Gastrocnemius medialis (tissue), 4 donors: ENCODE measurements at regions not wholly inside any gene's neighbourhood (a gene's known extent, or its start where the extent isn't known, plus 50 kb on each side); places are given as distances from the start of the nearest gene placed in this dataset.

Experiments
- POLR2A ChIP-seq, 2 donors: fragments of 450-650 bp; IDR thresholded peaks; one replicate each; pipeline ENCODE4 v1.6.1; 2017; ENCODE audit warnings: antibody characterized with exemption in 2 of 2, mild to moderate bottlenecking in 2 of 2, moderate library complexity in 2 of 2
- TF ChIP-seq, protein P1 (sequence below), 5 experiments: fragments of 450-650 bp in 3 of 5; fragments of 200-600 bp in 2 of 5; sonication (generic) in 2 of 5; IDR thresholded peaks in 4 of 5; conservative IDR thresholded peaks in 1 of 5; 1 replicate in 4 of 5; 2 replicates in 1 of 5; pipeline ENCODE4 v1.5.1; 2016 to 2019; ENCODE audit warnings: antibody characterized with exemption in 5 of 5, mild to moderate bottlenecking in 3 of 5, moderate library complexity in 3 of 5

DNA sequence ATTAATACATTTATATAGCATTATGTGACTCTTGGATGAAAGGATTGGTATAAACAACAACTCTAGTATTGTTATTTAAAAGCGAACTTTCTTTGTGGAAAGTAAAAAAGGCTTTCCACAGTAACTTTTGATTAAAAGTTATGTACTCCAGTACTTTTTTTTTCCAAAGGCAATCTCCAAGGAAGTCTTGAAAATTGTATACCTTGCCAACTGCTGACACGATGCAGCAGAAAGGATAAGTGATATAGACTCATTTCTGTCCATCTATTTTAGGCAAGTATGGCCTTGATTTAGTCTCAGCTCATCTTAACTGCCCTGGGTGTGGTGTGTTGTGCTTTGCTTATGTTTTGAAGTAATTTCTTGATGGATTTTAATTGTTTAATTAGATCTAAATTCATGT, 79.7 kb downstream of the OTOL1 start:
- TF ChIP-seq, protein P1, sequence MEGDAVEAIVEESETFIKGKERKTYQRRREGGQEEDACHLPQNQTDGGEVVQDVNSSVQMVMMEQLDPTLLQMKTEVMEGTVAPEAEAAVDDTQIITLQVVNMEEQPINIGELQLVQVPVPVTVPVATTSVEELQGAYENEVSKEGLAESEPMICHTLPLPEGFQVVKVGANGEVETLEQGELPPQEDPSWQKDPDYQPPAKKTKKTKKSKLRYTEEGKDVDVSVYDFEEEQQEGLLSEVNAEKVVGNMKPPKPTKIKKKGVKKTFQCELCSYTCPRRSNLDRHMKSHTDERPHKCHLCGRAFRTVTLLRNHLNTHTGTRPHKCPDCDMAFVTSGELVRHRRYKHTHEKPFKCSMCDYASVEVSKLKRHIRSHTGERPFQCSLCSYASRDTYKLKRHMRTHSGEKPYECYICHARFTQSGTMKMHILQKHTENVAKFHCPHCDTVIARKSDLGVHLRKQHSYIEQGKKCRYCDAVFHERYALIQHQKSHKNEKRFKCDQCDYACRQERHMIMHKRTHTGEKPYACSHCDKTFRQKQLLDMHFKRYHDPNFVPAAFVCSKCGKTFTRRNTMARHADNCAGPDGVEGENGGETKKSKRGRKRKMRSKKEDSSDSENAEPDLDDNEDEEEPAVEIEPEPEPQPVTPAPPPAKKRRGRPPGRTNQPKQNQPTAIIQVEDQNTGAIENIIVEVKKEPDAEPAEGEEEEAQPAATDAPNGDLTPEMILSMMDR (IDR thresholded peaks at IDR 0.05 in 4 of 5, conservative IDR thresholded peaks at IDR 0.05 in 1 of 5) = no peak
- TF ChIP-seq POLR2A (IDR thresholded peaks at IDR 0.05) = no peak
